Heart right ventricle (tissue), 16 donors: ENCODE measurements at regions not wholly inside any gene's neighbourhood (a gene's known extent, or its start where the extent isn't known, plus 50 kb on each side); places are given as distances from the start of the nearest gene placed in this dataset.
A peak's percentile ranks its signal among the peaks of the same experiment; 100 is the strongest.

ENCODE experiments used
- ATAC-seq, 8 donors: fragments of 200-7000 bp; cut with Tn5 transposase; one replicate each; pipeline ENCODE4 v1.9.1; 2020; ENCODE audit warnings: mild to moderate bottlenecking in 8 of 8, moderate library complexity in 8 of 8, moderate number of reproducible peaks in 1 of 8
- DNase-seq, 2 donors: peaks; one replicate each; pipeline ENCODE4 v3.0.0-alpha.2; 2020
- H3K27ac ChIP-seq, 10 donors: fragments of 200-600 bp; sonication (generic) in 2 of 10; one replicate each; pipeline versions ENCODE4 v1.5.0 to v1.8.0; 2020 to 2022; ENCODE audit warnings: mild to moderate bottlenecking in 3 of 10
- H3K27me3 ChIP-seq, 7 donors: fragments of 200-600 bp; one replicate each; pipeline ENCODE4 v1.8.0; 2021 to 2022; ENCODE audit warnings: mild to moderate bottlenecking in 2 of 7
- H3K36me3 ChIP-seq, 9 donors: fragments of 200-600 bp; sonication (generic) in 1 of 9; one replicate each; pipeline versions ENCODE4 v1.5.0 to v1.8.0; 2020 to 2022; ENCODE audit warnings: mild to moderate bottlenecking in 2 of 9
- H3K4me1 ChIP-seq, 9 donors: fragments of 200-600 bp; sonication (generic) in 1 of 9; one replicate each; pipeline versions ENCODE4 v1.5.0 to v1.8.0; 2020 to 2022; ENCODE audit warnings: mild to moderate bottlenecking in 4 of 9
- H3K4me3 ChIP-seq, 10 donors: fragments of 200-600 bp; sonication (generic) in 2 of 10; one replicate each; pipeline versions ENCODE4 v1.5.0 to v1.8.0; 2020 to 2022; ENCODE audit warnings: mild to moderate bottlenecking in 7 of 10, moderate library complexity in 2 of 10
- H3K9me3 ChIP-seq, 11 donors: fragments of 200-600 bp in 10 of 11; sonication (generic) in 2 of 11; one replicate each; pipeline versions ENCODE4 v1.5.0 to v1.8.0; 2013 to 2022; ENCODE audit warnings: mild to moderate bottlenecking in 2 of 11, control low read depth in 1 of 11, moderate library complexity in 1 of 11
- WGBS, 2 donors: extraction: QIAGEN DNeasy Blood & Tissue Kit; methylation state at CpG; one replicate each; pipeline ENCODE4 v1.1.7; 2013; ENCODE audit warnings: inconsistent platforms in 1 of 2; 5-methylcytosine and 5-hydroxymethylcytosine counted together
- intact Hi-C, 10 donors: fragments of 100-400 bp; cut with DNase I; formaldehyde crosslinking; loops; one replicate each; pipeline versions ENCODE4 v1.11.1 to v1.14.2; 2022
- TF ChIP-seq, protein P1 (sequence below), 9 donors: fragments of 200-600 bp; sonication (generic) in 2 of 9; IDR thresholded peaks; one replicate each; pipeline versions ENCODE4 v1.5.0 to v1.8.0; 2021 to 2022; ENCODE audit warnings: antibody characterized with exemption in 9 of 9, mild to moderate bottlenecking in 5 of 9, moderate library complexity in 1 of 9
- donor health status: Arrhythmogenic right ventricular cardiomyopathy.
- donor health status: ischemic (EF 13 %, LVEDD 7.1; RV severe dilation, severe dysfunction).
- donor health status: healthy with polysubstance abuse.
- donor health status: DM: no; HTN: yes; CAD: no.
- donor health status: DM: no; HTN: no; CAD: no.
- donor health status: ischemic (EF 25% LVEDD 6.9; RV normal size, moderate dysfunction).
- donor health status: ischemic (EF 25% LVEDD 5.7; RV mildly dilated, moderate dysfunction).
- donor health status: healthy.
- donor health status: DM: yes; HTN: yes; CAD: no.
- donor health status: Ischemic cardiomyopathy.
- donor health status: ischemic (EF 35%, LVEDD 5.7; RV mildly dilated, moderate dysfunction).
- donor health status: nonischemic (EF 11% LVEDD 7.7; RV severe dilation, severe dysfunction).
- donor health status: DM: yes; HTN: yes; CAD: no.
- donor health status: PGD.
- donor health status: ischemic (EF 29% LVEDD 5.4; RV normal size, mild dysfunction).
- donor health status: nonischemic (EF 23%, LVEDD 6.1; RV moderate dilation, normal function).

DNA sequence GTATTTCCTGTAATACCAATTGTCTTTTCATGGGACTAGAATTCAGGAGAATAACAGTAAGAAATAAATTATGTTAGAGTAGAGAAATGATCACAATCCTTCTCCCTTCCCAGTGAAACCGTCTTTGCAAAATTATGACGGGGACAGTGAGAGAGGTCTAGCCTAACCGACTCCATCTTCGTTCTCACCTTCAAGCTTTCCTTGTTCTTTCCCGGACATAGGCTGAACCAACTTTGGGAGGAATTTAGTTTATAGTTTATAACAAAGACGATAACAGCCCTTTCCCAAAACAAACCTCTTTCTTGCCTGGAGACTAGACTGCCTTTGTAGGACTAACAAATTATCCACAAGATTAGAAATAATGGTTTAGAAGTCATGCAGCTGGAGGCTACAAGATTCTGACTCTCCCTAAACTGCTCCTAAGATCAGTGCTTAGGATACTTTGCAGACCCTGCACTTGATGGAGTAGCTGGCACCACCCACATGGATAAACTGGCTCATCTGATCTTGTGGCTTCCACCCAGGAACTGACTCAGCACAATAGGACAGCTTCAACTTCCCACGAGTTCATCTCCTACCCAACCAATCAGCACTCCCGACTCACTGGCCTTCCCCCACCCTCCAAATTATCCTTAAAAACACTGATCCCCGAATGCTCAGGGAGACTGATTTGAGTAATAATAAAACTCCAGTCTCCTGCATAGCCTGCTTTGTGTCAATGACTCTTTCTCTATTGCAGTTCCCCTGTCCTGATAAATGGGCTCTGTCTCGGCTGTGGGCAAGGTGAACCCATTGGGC lies 521.2 kb upstream of the TBX3 start:
- ATAC-seq (no peak), DNase-seq (no peak)
- Histone ChIP-seq H3K36me3 (no peaks in the 10 kb centered on the region), H3K9me3 (no peaks in the 10 kb centered on the region), H3K4me1 (no peaks in the 10 kb centered on the region), H3K27me3 (no peaks in the 10 kb centered on the region), H3K27ac (no peak overlapping the region), H3K4me3 (no peak overlapping the region)
- intact Hi-C loops = no loop called here
- 80 to 81% methylated on average over 10 of the region's 10 CpGs for WGBS, 2 donors
- TF ChIP-seq, protein P1, sequence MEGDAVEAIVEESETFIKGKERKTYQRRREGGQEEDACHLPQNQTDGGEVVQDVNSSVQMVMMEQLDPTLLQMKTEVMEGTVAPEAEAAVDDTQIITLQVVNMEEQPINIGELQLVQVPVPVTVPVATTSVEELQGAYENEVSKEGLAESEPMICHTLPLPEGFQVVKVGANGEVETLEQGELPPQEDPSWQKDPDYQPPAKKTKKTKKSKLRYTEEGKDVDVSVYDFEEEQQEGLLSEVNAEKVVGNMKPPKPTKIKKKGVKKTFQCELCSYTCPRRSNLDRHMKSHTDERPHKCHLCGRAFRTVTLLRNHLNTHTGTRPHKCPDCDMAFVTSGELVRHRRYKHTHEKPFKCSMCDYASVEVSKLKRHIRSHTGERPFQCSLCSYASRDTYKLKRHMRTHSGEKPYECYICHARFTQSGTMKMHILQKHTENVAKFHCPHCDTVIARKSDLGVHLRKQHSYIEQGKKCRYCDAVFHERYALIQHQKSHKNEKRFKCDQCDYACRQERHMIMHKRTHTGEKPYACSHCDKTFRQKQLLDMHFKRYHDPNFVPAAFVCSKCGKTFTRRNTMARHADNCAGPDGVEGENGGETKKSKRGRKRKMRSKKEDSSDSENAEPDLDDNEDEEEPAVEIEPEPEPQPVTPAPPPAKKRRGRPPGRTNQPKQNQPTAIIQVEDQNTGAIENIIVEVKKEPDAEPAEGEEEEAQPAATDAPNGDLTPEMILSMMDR (IDR thresholded peaks at IDR 0.05) = no peak

DNA sequence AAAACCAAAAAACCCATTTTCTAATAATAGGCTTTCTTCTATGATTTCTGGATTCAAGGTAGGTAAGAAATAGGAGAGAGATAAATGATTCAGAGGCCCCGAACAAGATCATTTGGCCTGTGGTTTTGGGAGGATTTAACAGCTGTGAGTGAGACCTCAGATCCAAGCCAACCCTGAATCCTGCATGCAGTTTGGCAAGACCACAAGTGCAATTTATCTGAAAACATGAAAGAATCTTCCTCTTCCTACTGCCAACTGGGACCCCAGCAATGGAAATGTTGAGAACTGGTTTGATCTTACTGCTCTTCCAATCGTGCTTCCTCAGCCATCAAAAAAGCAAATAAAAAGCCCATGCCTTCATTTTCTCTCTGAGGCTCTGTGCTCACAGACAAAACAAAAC lies 519.7 kb upstream of the TBX3 start:
- no peak for DNase-seq
- H3K4me1 ChIP-seq = no peaks in the 10 kb centered on the region
- no peak overlapping the region for H3K4me3 ChIP-seq
- no peak overlapping the region for H3K27ac ChIP-seq
- no peaks in the 10 kb centered on the region for H3K27me3 ChIP-seq
- WGBS, 2 donors = 72 to 75% methylated on average over 2 of the region's 2 CpGs
- no peaks in the 10 kb centered on the region for H3K9me3 ChIP-seq
- intact Hi-C loops = no loop called here
- no peak for ATAC-seq
- TF ChIP-seq, protein P1 (IDR thresholded peaks at IDR 0.05) = no peak
- no peaks in the 10 kb centered on the region for H3K36me3 ChIP-seq

DNA sequence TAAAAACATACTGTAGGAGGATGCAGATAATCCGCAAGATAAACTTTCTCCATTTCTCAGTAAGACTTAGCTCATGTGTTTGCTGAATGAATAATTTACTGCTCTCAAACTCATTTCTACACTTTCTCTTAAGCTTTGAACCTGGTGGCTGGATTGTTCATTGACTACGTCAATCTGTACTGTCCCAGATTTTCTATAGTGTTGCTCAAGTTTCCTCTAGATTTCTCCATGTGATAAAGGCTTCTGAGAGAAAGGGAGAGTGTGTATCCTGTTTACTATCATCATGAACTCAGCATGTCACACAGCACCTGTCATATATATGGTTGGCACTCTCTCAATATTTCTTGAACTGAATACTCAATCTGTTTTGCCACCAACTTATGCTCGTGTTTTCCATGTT lies 518.0 kb upstream of the TBX3 start:
- DNase-seq (no peak), ATAC-seq (no peak)
- Histone ChIP-seq H3K27me3 (no peaks in the 10 kb centered on the region), H3K4me1 (no peaks in the 10 kb centered on the region), H3K36me3 (no peaks in the 10 kb centered on the region), H3K27ac (no peak overlapping the region), H3K4me3 (no peak overlapping the region), H3K9me3 (no peaks in the 10 kb centered on the region)
- 82 to 83% methylated on average over 3 of the region's 3 CpGs for WGBS, 2 donors
- intact Hi-C loops = no loop called here
- TF ChIP-seq, protein P1 (IDR thresholded peaks at IDR 0.05) = no peak

DNA sequence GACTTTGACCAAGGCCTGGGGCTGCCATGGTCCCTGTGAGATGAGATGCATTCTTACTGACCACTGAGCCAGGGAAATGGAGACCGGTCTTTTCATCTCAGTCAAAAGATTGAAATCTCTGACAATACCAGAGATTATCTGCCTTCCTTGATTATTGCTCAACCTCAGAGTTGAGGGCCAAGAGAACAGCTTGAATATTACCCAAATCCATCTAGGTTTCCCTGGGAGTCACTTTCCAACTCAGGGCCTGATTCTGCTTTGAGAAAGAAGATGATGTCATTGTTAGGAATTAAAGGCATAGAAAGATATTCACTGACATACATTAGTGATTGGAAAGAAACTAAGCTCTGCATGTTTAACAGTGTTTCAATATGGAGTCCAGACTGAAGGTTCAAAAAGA lies 515.9 kb upstream of the TBX3 start:
- TF ChIP-seq, protein P1 (IDR thresholded peaks at IDR 0.05) = no peak
- Histone ChIP-seq H3K36me3 (no peaks in the 10 kb centered on the region), H3K27ac (no peak overlapping the region), H3K4me1 (no peaks in the 10 kb centered on the region), H3K27me3 (no peaks in the 10 kb centered on the region), H3K4me3 (no peak overlapping the region), H3K9me3 (no peaks in the 10 kb centered on the region)
- DNase-seq = no peak
- WGBS, 2 donors = 69 to 80% methylated on average over 1 of the region's 1 CpG
- peak in 1 of 8 donors; percentile 67 for ATAC-seq
- intact Hi-C loops = no loop called here
